Endothelial cell of umbilical vein (primary cell): ENCODE measurements at regions not wholly inside any gene's neighbourhood (a gene's known extent, or its start where the extent isn't known, plus 50 kb on each side); places are given as distances from the start of the nearest gene placed in this dataset.

Experiments used
- BruUV-seq: library from RNA; stranded (reverse); fragments of 400-500 nt; replicated peaks from 2 replicates; lab custom pipeline; 2021; lab: Mats Ljungman, UMichigan
- CTCF ChIA-PET: fragments of 300-600, 350-600 bp; sonication (Branson Sonifier 250); formaldehyde crosslinking; loops from one replicate; lab custom pipeline; 2021; ENCODE audit warnings: antibody characterized with exemption, inconsistent platforms; lab: Charles Lee
- POLR2A ChIA-PET: fragments of 300-600, 350-600 bp; sonication (Branson Sonifier 250); formaldehyde crosslinking; loops from one replicate; lab custom pipeline; 2021; ENCODE audit warnings: antibody characterized with exemption, inconsistent platforms; lab: Charles Lee
- DNase-seq: peaks from one replicate; pipeline ENCODE4 v3.0.0-alpha.2; 2011; ENCODE audit warnings: low read depth, low spot score
- FAIRE-seq: peaks from 2 replicates; lab custom pipeline; 2011; peaks lifted over from hg19 to GRCh38; lab: Jason Lieb, UNC
- H2AFZ ChIP-seq: 2 replicates; pipeline ENCODE4 v1.6.0; 2012; ENCODE audit warnings: low read depth, low read length, control low read depth, inconsistent platforms
- H3K27ac ChIP-seq: 2 replicates; pipeline ENCODE4 v1.5.1; 2011; ENCODE audit warnings: low read depth, mild to moderate bottlenecking, control low read depth, low read length, moderate library complexity; ENCODE audit not compliant: insufficient read depth
- H3K27me3 ChIP-seq, 2 experiments: 2 replicates each; pipeline versions ENCODE4 v1.6.0 to v1.6.1; 2011; ENCODE audit warnings: low read length in 2 of 2, mixed read lengths in 1 of 2; ENCODE audit not compliant: control insufficient read depth in 2 of 2, insufficient read depth in 2 of 2
- H3K36me3 ChIP-seq, 2 experiments: 2 replicates in 1 of 2; 3 replicates in 1 of 2; pipeline ENCODE4 v1.5.1; 2011; ENCODE audit warnings: low read length in 2 of 2, mild to moderate bottlenecking in 1 of 2, moderate library complexity in 1 of 2; ENCODE audit not compliant: control insufficient read depth in 2 of 2, insufficient read depth in 2 of 2; ENCODE audit errors: extremely low read depth in 1 of 2
- H3K4me1 ChIP-seq: 3 replicates; pipeline ENCODE4 v1.5.1; 2011; ENCODE audit warnings: mild to moderate bottlenecking, low read length; ENCODE audit not compliant: control insufficient read depth, insufficient read depth; ENCODE audit errors: extremely low read depth
- H3K4me2 ChIP-seq: 2 replicates; pipeline ENCODE4 v1.6.1; 2011; ENCODE audit warnings: low read length, control low read depth, mixed read lengths; ENCODE audit not compliant: insufficient read depth
- H3K4me3 ChIP-seq, 3 experiments: fragments of 200-600 bp in 1 of 3; sonication (generic), shearing (Covaris generic) in 1 of 3; replicated peaks in 1 of 3; 2 replicates each; pipeline ENCODE4 v1.5.1; 2011 to 2016; ENCODE audit warnings: control low read depth in 3 of 3, low read length in 3 of 3, mild to moderate bottlenecking in 2 of 3, inconsistent platforms in 1 of 3, low read depth in 1 of 3, moderate library complexity in 1 of 3; ENCODE audit not compliant: insufficient read depth in 1 of 3
- H3K79me2 ChIP-seq: 2 replicates; pipeline ENCODE4 v1.6.0; 2012; ENCODE audit warnings: low read length, inconsistent platforms; ENCODE audit not compliant: control insufficient read depth, insufficient read depth
- H3K9ac ChIP-seq: replicated peaks from 2 replicates; pipeline ENCODE3; 2011; ENCODE audit warnings: low read length, control low read depth; ENCODE audit not compliant: insufficient read depth; ENCODE audit errors: extremely low read depth
- H3K9me1 ChIP-seq: replicated peaks from 3 replicates; pipeline ENCODE4 v1.6.0; 2011; ENCODE audit warnings: mild to moderate bottlenecking, low read length; ENCODE audit not compliant: control insufficient read depth, insufficient read depth; ENCODE audit errors: extremely low read depth
- H3K9me3 ChIP-seq: replicated peaks from 2 replicates; pipeline ENCODE4 v1.5.1; 2012; ENCODE audit warnings: low read length, inconsistent platforms; ENCODE audit not compliant: control insufficient read depth, insufficient read depth
- H4K20me1 ChIP-seq: replicated peaks from 2 replicates; pipeline ENCODE3; 2011; ENCODE audit warnings: mild to moderate bottlenecking, low read length; ENCODE audit not compliant: control insufficient read depth, insufficient read depth; ENCODE audit errors: extremely low read depth
- EZH2 ChIP-seq: IDR thresholded peaks from 2 replicates; pipeline ENCODE4 v1.6.1; 2012; ENCODE audit warnings: borderline replicate concordance, low read depth, mild to moderate bottlenecking, moderate library complexity, low read length, inconsistent platforms; ENCODE audit not compliant: severe bottlenecking
- FOS ChIP-seq: IDR thresholded peaks from 2 replicates; pipeline ENCODE4 v1.6.1; 2011; ENCODE audit warnings: mild to moderate bottlenecking, low read length, moderate library complexity, borderline replicate concordance; ENCODE audit not compliant: insufficient read depth
- GATA2 ChIP-seq: IDR thresholded peaks from 2 replicates; pipeline ENCODE4 v1.7.0; 2011; ENCODE audit warnings: low read depth, mild to moderate bottlenecking, moderate library complexity, mixed read lengths, low read length; ENCODE audit not compliant: insufficient read length, insufficient read depth
- JUN ChIP-seq: IDR thresholded peaks from 2 replicates; pipeline ENCODE4 v1.6.1; 2011; ENCODE audit warnings: borderline replicate concordance, low read depth; ENCODE audit not compliant: insufficient read length, insufficient read depth
- MYC ChIP-seq: IDR thresholded peaks from one replicate; pipeline ENCODE4 v1.6.1; 2011; ENCODE audit warnings: mild to moderate bottlenecking, low read depth, low read length
- POLR2A ChIP-seq: IDR thresholded peaks from 2 replicates; pipeline ENCODE4 v1.6.1; 2012; ENCODE audit warnings: low read depth, mild to moderate bottlenecking, control low read depth, low read length
- POLR2AphosphoS5 ChIP-seq: IDR thresholded peaks from 2 replicates; pipeline ENCODE4 v1.6.1; 2012; ENCODE audit warnings: low read depth, mild to moderate bottlenecking, control low read depth, low read length, moderate library complexity; ENCODE audit not compliant: insufficient read depth
- dilution Hi-C: fragments of 300-500 bp; cut with MboI; formaldehyde crosslinking; loops from one replicate; pipeline ENCODE4 v1.15.0; 2019; ENCODE audit warnings: low sequenced_read_pairs; ENCODE audit not compliant: extremely low pct_ligation_motif_present
- intact Hi-C: fragments of 100-400 bp; cut with micrococcal nuclease; formaldehyde crosslinking; loops from one replicate; pipeline ENCODE4 v1.10.0; 2022
- TF ChIP-seq, protein P1 (sequence below): IDR thresholded peaks from 2 replicates; pipeline ENCODE4 v1.6.1; 2011; ENCODE audit not compliant: insufficient read depth, insufficient read length
- TF ChIP-seq, protein P2 (sequence below), 2 donors: IDR thresholded peaks; 1 replicate in 1 of 2; 2 replicates in 1 of 2; pipeline ENCODE4 v1.5.1; 2011; ENCODE audit warnings: low read length in 2 of 2, mild to moderate bottlenecking in 2 of 2, moderate library complexity in 2 of 2, control low read depth in 1 of 2, inconsistent platforms in 1 of 2, low read depth in 1 of 2; ENCODE audit not compliant: insufficient read depth in 1 of 2; ENCODE audit errors: extremely low read depth in 1 of 2

- Histone ChIP-seq H3K36me3 (no peaks in the 10 kb centered on the region), H3K4me1 (no peaks in the 10 kb centered on the region), H3K9me1 (no peaks in the 10 kb centered on the region), H3K79me2 (no peaks in the 10 kb centered on the region), H4K20me1 (no peaks in the 10 kb centered on the region), H2AFZ (no peak overlapping the region), H3K9me3 (peaks cover 2% of the 10 kb centered on the region), H3K9ac (no peak overlapping the region), H3K27ac (no peak overlapping the region), H3K4me2 (no peak overlapping the region), H3K27me3 (no peaks in the 10 kb centered on the region), H3K4me3 (no peak overlapping the region)
- CTCF ChIA-PET, result no interaction called here
- no peak for DNase-seq
- intact Hi-C loops (no loop called here), dilution Hi-C loops (no loop called here)
- BruUV-seq, result no TSS peak
- TF ChIP-seq EZH2 (no peak), MYC (no peak), GATA2 (no peak)
- TF ChIP-seq, protein P1, sequence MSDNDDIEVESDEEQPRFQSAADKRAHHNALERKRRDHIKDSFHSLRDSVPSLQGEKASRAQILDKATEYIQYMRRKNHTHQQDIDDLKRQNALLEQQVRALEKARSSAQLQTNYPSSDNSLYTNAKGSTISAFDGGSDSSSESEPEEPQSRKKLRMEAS, result no peak
- FAIRE-seq, result no peak
- POLR2A ChIA-PET, result no interaction called here
Observed at GRCh38 chr16:26276289-26276688, 584.5 kb downstream of the HS3ST4 start.

GRCh38 chr16:26281381-26282110, 589.8 kb downstream of the HS3ST4 start:
- H3K36me3 ChIP-seq, result no peaks in the 10 kb centered on the region
- POLR2A ChIA-PET, result no interaction called here
- intact Hi-C loops, result no loop called here
- H3K9me3 ChIP-seq, result peaks cover 2% of the 10 kb centered on the region
- TF ChIP-seq, protein P2, sequence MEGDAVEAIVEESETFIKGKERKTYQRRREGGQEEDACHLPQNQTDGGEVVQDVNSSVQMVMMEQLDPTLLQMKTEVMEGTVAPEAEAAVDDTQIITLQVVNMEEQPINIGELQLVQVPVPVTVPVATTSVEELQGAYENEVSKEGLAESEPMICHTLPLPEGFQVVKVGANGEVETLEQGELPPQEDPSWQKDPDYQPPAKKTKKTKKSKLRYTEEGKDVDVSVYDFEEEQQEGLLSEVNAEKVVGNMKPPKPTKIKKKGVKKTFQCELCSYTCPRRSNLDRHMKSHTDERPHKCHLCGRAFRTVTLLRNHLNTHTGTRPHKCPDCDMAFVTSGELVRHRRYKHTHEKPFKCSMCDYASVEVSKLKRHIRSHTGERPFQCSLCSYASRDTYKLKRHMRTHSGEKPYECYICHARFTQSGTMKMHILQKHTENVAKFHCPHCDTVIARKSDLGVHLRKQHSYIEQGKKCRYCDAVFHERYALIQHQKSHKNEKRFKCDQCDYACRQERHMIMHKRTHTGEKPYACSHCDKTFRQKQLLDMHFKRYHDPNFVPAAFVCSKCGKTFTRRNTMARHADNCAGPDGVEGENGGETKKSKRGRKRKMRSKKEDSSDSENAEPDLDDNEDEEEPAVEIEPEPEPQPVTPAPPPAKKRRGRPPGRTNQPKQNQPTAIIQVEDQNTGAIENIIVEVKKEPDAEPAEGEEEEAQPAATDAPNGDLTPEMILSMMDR (IDR thresholded peaks at IDR 0.05; ENCODE audit: extremely low read depth in 1 of 2, insufficient read depth in 1 of 2, low read depth in 1 of 2, low read length in 2 of 2), result no peak
- TF ChIP-seq MYC (no peak), EZH2 (no peak), POLR2AphosphoS5 (no peak), FOS (no peak), POLR2A (no peak), GATA2 (no peak), JUN (no peak)
- TF ChIP-seq, protein P1, result no peak
- H3K9ac ChIP-seq, result no peak overlapping the region
- no peak overlapping the region for H3K4me2 ChIP-seq
- no peak overlapping the region for H3K4me3 ChIP-seq
- FAIRE-seq (no peak), DNase-seq (no peak)
- BruUV-seq, result no TSS peak
- dilution Hi-C loops, result no loop called here
- H3K27ac ChIP-seq, result no peak overlapping the region
- no peaks in the 10 kb centered on the region for H4K20me1 ChIP-seq
- H3K79me2 ChIP-seq, result no peaks in the 10 kb centered on the region
- H3K4me1 ChIP-seq, result no peaks in the 10 kb centered on the region
- H3K27me3 ChIP-seq, result no peaks in the 10 kb centered on the region
- CTCF ChIA-PET, result no interaction called here
- no peaks in the 10 kb centered on the region for H3K9me1 ChIP-seq
- no peak overlapping the region for H2AFZ ChIP-seq
